ENCODE measurements at regions not wholly inside any gene's neighbourhood (a gene's known extent, or its start where the extent isn't known, plus 50 kb on each side); places are given as distances from the start of the nearest gene placed in this dataset.

DNA sequence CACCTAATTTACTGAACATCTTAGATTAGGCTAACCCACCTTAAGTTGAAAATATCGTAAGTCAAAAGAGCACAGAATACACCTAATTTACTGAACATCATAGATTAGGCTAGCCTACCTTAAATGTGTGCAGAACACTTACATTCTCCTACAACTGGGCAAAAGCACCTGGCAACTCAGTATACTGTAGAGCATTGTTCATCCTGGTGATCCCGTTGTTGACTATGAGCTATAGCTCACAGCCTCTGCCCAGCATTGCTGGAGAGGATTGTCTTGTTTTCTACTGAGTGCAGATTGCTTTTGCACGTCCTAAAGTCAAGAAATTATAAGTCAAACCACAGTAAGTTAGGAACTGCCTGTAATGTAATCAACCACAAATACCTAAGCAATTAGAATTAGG is 531.8 kb upstream of the CDH6 start:
- 60% methylated on average over 3 of the region's 3 CpGs for WGBS
- intact Hi-C loops (cut with DNase I): no loop called here

DNA sequence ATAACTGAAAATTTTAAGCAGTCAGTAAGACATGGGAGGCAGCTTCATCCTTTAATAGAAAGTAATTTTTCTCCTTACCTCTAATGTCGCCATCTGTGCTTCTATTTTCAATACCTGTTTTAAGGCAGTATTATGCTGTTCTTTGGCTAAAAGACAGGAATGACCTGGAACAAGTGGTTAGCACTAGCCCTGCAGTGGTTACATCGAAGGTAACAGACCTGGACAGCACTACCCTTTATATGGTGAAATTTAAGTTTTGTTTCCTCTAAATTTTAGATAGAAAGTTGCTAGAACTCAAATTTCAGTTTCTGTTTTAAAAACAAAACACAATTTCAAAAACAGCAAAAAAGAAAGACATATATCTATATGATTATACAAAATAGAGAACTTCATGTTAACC is 534.1 kb upstream of the CDH6 start:
- no peaks in the 10 kb centered on the region for H3K27me3 ChIP-seq
- 89% methylated on average over 2 of the region's 2 CpGs for WGBS
- no peak overlapping the region for H3K27ac ChIP-seq (replicated peaks in 1 of 4)
- H3K36me3 ChIP-seq: no peaks in the 10 kb centered on the region
- no peak for DNase-seq (ENCODE audit: extremely low spot score)
- no peaks in the 10 kb centered on the region for H3K9me3 ChIP-seq
- no peaks in the 10 kb centered on the region for H3K4me1 ChIP-seq
- intact Hi-C loops (cut with DNase I): no loop called here
- TF ChIP-seq POLR2A (IDR thresholded peaks at IDR 0.05; ENCODE audit: low read depth) (no peak), EP300 (IDR thresholded peaks at IDR 0.05) (no peak), POLR2AphosphoS5 (IDR thresholded peaks at IDR 0.05) (no peak)
- TF ChIP-seq, protein P1, sequence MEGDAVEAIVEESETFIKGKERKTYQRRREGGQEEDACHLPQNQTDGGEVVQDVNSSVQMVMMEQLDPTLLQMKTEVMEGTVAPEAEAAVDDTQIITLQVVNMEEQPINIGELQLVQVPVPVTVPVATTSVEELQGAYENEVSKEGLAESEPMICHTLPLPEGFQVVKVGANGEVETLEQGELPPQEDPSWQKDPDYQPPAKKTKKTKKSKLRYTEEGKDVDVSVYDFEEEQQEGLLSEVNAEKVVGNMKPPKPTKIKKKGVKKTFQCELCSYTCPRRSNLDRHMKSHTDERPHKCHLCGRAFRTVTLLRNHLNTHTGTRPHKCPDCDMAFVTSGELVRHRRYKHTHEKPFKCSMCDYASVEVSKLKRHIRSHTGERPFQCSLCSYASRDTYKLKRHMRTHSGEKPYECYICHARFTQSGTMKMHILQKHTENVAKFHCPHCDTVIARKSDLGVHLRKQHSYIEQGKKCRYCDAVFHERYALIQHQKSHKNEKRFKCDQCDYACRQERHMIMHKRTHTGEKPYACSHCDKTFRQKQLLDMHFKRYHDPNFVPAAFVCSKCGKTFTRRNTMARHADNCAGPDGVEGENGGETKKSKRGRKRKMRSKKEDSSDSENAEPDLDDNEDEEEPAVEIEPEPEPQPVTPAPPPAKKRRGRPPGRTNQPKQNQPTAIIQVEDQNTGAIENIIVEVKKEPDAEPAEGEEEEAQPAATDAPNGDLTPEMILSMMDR (IDR thresholded peaks at IDR 0.05): no peak
- no peak overlapping the region for H3K4me3 ChIP-seq

More for the DNA sequence above, 531.8 kb upstream of the CDH6 start:
- no peak overlapping the region for H3K4me3 ChIP-seq
- no peaks in the 10 kb centered on the region for H3K9me3 ChIP-seq
- H3K27ac ChIP-seq (replicated peaks in 1 of 4): no peak overlapping the region
- DNase-seq (ENCODE audit: extremely low spot score): no peak
- no peaks in the 10 kb centered on the region for H3K27me3 ChIP-seq
- H3K4me1 ChIP-seq: no peaks in the 10 kb centered on the region
- H3K36me3 ChIP-seq: no peaks in the 10 kb centered on the region
- TF ChIP-seq, protein P1 (IDR thresholded peaks at IDR 0.05): no peak
- TF ChIP-seq EP300 (IDR thresholded peaks at IDR 0.05) (no peak), POLR2A (IDR thresholded peaks at IDR 0.05; ENCODE audit: low read depth) (no peak), POLR2AphosphoS5 (IDR thresholded peaks at IDR 0.05) (no peak)

DNA sequence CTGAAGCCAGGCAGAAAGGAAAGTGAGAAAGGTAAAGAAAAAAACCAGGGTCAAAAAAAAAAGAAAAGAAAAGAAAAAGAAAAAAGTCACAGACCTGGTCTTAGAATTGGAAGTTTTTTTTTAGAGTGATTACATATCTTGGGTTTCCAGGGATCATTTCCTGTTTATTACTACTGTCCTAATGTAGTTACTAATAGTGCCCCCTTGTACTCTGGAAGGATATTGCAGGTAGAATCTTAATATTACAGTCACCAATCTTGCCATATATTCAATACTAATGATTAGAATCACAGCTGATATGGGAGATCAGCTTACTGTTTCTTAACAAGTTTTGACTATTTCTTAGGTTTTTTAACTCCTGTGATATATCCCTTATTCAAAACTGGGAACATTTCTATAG is 543.2 kb upstream of the CDH6 start:
- intact Hi-C loops (cut with DNase I): no loop called here
- no peak for DNase-seq (ENCODE audit: extremely low spot score)
- Histone ChIP-seq H3K9me3 (no peaks in the 10 kb centered on the region), H3K36me3 (no peaks in the 10 kb centered on the region), H3K27me3 (no peaks in the 10 kb centered on the region), H3K4me3 (no peak overlapping the region), H3K4me1 (no peaks in the 10 kb centered on the region), H3K27ac (replicated peaks in 1 of 4) (no peak overlapping the region)
- TF ChIP-seq POLR2A (IDR thresholded peaks at IDR 0.05; ENCODE audit: low read depth) (no peak), EP300 (IDR thresholded peaks at IDR 0.05) (no peak)
- TF ChIP-seq, protein P1 (IDR thresholded peaks at IDR 0.05): no peak

DNA sequence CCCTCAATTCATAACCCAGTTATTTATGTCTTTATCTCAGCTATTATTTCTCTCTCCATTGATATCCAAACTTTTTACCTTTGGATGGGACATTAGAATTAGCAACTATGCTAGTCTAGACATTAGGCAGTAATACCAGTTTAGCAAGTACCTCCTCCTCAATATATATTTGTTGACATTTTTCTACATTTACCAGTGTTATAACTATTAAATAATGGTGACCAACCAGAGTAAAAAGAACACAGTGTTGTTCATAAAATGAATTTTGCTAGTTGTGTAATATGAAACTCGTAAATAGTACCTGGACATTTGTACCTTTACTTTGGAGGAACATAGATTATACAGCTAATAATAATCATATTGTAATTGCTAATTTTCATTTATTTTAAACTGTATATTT is 554.6 kb upstream of the CDH6 start:
- intact Hi-C loops (cut with DNase I): no loop called here
- whole genome bisulfite sequencing: 78% methylated on average over 1 of the region's 1 CpG

DNA sequence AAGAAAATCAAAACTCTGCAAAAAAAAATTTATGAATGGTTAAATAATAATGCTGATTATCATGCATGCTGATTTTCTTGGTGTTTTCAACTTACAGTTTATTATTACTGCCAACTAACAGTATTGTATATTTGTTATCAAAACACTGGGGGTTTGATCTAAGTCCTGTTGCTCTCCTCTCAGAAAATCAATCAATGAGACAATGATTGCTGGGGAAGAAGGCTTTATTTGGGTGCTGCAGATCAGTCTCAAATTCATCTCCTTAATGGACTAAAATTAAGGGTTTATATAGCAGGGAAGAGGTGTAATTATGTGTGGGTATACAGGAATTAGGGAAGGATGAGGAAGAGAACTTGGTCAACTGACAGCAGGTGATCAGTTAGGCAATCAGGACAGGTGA is 565.5 kb upstream of the CDH6 start:
- Histone ChIP-seq H3K9me3 (no peaks in the 10 kb centered on the region), H3K4me1 (no peaks in the 10 kb centered on the region), H3K27ac (replicated peaks in 1 of 4) (no peak overlapping the region), H3K36me3 (no peaks in the 10 kb centered on the region), H3K4me3 (no peak overlapping the region), H3K27me3 (no peaks in the 10 kb centered on the region)
- intact Hi-C loops (cut with DNase I): no loop called here
- TF ChIP-seq, protein P1 (IDR thresholded peaks at IDR 0.05): no peak
- TF ChIP-seq EP300 (IDR thresholded peaks at IDR 0.05): no peak
- no peak for TF ChIP-seq POLR2A (IDR thresholded peaks at IDR 0.05; ENCODE audit: low read depth)
- TF ChIP-seq POLR2AphosphoS5 (IDR thresholded peaks at IDR 0.05): no peak
- no peak for DNase-seq (ENCODE audit: extremely low spot score)

More for the DNA sequence above, 554.6 kb upstream of the CDH6 start:
- peaks cover 0 to 13% (median 12%) of the 10 kb centered on the region in 4 donors for H3K9me3 ChIP-seq
- H3K4me1 ChIP-seq: no peaks in the 10 kb centered on the region
- no peak for TF ChIP-seq POLR2AphosphoS5 (IDR thresholded peaks at IDR 0.05)
- no peaks in the 10 kb centered on the region for H3K27me3 ChIP-seq
- H3K4me3 ChIP-seq: no peak overlapping the region
- H3K36me3 ChIP-seq: no peaks in the 10 kb centered on the region
- H3K27ac ChIP-seq (replicated peaks in 1 of 4): no peak overlapping the region
- no peak for DNase-seq (ENCODE audit: extremely low spot score)
